ENCODE measurements at regions not wholly inside any gene's neighbourhood (a gene's known extent, or its start where the extent isn't known, plus 50 kb on each side); places are given as distances from the start of the nearest gene placed in this dataset.

DNA sequence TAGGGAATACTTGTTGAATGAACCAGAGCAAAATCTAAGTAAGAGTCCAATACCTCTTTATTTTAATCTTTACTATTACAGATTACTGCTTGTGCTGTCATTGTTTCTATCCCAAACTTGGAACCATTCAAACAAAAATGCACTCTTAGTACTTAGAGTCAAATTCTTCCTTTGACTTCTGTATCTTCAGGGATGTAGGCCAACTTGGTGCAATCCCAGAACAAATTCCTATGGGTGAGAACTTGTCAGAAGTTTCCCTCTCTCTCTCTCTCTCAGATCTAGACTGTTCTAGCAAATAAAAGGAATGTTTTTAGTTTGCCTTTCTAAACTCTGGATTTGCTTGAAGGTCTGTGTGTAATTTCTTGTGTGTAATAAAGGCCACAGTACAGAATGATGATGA, 329.0 kb upstream of the TMTC4 start:
- POLR2A ChIA-PET, result no interaction called here
- DNase-seq (ENCODE audit: extremely low spot score), result no peak
- CTCF ChIA-PET, result no interaction called here
- TF ChIP-seq, protein P1, sequence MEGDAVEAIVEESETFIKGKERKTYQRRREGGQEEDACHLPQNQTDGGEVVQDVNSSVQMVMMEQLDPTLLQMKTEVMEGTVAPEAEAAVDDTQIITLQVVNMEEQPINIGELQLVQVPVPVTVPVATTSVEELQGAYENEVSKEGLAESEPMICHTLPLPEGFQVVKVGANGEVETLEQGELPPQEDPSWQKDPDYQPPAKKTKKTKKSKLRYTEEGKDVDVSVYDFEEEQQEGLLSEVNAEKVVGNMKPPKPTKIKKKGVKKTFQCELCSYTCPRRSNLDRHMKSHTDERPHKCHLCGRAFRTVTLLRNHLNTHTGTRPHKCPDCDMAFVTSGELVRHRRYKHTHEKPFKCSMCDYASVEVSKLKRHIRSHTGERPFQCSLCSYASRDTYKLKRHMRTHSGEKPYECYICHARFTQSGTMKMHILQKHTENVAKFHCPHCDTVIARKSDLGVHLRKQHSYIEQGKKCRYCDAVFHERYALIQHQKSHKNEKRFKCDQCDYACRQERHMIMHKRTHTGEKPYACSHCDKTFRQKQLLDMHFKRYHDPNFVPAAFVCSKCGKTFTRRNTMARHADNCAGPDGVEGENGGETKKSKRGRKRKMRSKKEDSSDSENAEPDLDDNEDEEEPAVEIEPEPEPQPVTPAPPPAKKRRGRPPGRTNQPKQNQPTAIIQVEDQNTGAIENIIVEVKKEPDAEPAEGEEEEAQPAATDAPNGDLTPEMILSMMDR (IDR thresholded peaks at IDR 0.05; ENCODE audit: control extremely low read depth, extremely low read depth, low read depth, missing control alignments), result no peak

DNA sequence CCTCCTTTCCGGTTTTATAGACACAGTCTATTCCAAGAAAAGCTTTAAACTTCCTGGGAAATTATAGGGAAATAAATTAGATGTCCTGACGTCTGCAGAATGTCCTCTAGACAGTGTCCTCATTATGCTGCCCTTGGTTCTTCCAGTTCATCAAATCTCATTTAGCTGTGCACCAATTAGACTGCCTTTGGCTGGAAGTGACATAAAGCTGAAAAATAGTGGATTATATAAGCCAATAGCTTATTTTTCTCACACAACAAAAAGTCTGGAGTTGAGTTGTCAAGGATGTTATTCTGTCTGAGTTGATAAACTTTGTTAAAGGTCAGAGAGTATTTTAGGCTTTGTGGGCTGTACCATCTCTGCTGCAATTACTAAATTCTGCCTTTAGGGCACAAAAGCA, 314.8 kb upstream of the TMTC4 start:
- no peak for DNase-seq (ENCODE audit: extremely low spot score)
- ChIA-PET POLR2A (no interaction called here), CTCF (interaction anchor here (1.4 to 1.5 kb wide), 2 partner anchors 8 to 18 kb away, joined by 3 to 4 read pairs; no protein-coding TSS in a partner anchor)
- TF ChIP-seq, protein P1 (IDR thresholded peaks at IDR 0.05; ENCODE audit: control extremely low read depth, extremely low read depth, low read depth, missing control alignments), result no peak

DNA sequence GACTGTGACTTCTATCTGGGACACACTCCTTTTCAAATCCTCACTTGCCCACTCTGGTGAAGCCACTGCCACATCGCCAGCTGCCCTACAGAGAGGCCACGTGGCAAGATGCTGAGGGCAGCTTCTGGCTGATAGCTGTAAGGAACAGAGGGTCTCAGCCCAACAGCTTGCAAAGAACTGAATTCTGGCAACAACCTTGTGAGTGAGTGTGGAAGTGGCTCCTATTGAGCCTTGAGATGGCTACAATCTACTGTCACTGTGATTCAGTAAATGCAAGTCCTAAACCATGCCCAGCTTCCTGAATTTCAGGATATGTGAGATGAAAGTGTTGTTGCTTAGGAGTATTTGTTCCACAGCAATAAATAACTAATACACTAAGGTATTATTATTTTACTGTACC, 314.3 kb upstream of the TMTC4 start:
- TF ChIP-seq, protein P1 (IDR thresholded peaks at IDR 0.05; ENCODE audit: control extremely low read depth, extremely low read depth, low read depth, missing control alignments), result no peak
- ChIA-PET CTCF (interaction anchor here (1.4 kb wide), 1 partner anchor 8 kb away, joined by 4 read pairs; no protein-coding TSS in a partner anchor), POLR2A (no interaction called here)
- DNase-seq (ENCODE audit: extremely low spot score), result no peak

DNA sequence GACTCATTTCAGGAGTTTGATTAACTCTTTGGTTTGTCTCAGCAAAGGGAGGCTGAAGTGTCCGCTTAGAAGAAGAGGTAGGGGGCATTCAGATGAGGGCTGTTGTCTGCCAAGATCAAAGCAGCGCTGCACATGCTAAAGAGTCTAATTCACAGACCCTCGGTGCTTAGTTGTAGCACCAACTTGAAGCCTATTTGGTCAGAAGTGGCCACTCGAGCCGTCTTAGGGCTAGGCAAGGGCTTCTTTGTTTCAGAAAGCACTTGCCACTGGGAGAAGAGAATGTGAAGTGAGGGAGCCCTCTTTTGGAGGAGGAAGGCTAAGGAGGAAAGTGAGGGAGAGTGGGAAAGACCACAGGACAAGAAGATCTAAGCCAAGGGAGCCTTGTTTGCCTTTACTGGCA, 313.4 kb upstream of the TMTC4 start:
- ChIA-PET POLR2A (no interaction called here), CTCF (no interaction called here)
- TF ChIP-seq, protein P1 (IDR thresholded peaks at IDR 0.05; ENCODE audit: control extremely low read depth, extremely low read depth, low read depth, missing control alignments), result no peak
- DNase-seq (ENCODE audit: extremely low spot score), result no peak

- DNase-seq (ENCODE audit: extremely low spot score), result no peak
- CTCF ChIA-PET, result no interaction called here
- TF ChIP-seq, protein P1 (IDR thresholded peaks at IDR 0.05; ENCODE audit: control extremely low read depth, extremely low read depth, low read depth, missing control alignments), result no peak
- POLR2A ChIA-PET, result no interaction called here
Observed at GRCh38 chr13:100986571-100986970, 312.0 kb upstream of the TMTC4 start.

DNA sequence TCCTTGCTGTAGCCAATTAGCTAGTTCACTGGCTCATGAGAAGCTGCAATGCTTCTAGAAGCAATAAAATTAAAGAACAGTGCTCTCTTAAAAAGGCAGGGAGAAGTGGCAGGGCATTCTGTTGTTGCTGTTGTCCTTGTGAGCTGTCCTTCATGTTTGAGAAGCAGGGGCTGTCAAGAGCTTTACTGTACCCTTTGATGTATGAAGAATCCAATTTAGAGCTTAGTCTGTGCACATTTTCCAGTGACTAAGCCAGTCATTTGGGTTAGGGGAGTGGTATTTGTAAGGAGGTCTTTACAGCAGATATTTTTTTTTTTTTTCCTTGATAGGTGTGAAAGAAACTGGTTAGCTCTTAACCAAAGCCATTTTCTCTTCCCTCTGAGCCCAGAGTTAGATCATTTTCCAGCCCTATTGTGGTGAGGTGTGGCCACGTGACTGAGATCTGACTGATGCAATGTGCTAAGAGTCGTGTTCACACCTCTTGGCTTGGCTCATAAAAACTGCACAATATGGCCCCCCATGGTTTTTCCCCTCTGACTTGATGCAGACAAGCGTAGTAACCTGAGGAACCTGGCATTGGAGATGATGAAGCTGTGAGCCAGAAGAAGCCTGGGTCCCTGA, 309.6 kb upstream of the TMTC4 start:
- TF ChIP-seq, protein P1 (IDR thresholded peaks at IDR 0.05; ENCODE audit: control extremely low read depth, extremely low read depth, low read depth, missing control alignments), result no peak
- DNase-seq (ENCODE audit: extremely low spot score), result no peak
- CTCF ChIA-PET, result interaction anchor here (1.2 to 1.5 kb wide), 3 partner anchors 9 to 17 kb away, joined by 4 to 6 read pairs (median 4); no protein-coding TSS in a partner anchor
- POLR2A ChIA-PET, result no interaction called here

Measured in GM10248 (cell line).